SU-DHL-6 (cell line): ENCODE measurements at regions not wholly inside any gene's neighbourhood (a gene's known extent, or its start where the extent isn't known, plus 50 kb on each side); places are given as distances from the start of the nearest gene placed in this dataset.

Source experiments
- EZH2phosphoT487 ChIP-seq: fragments of 200-600 bp; sonication (generic), shearing (Covaris generic); conservative IDR thresholded peaks from 2 replicates; pipeline ENCODE4 v1.6.1; 2018; ENCODE audit warnings: mild to moderate bottlenecking, antibody characterized with exemption, low read length, moderate library complexity, mixed read lengths
- TF ChIP-seq, protein P1 (sequence below): fragments of 200-600 bp; sonication (generic); IDR thresholded peaks from one replicate; pipeline ENCODE4 v1.5.1; 2017; ENCODE audit warnings: antibody characterized with exemption, mild to moderate bottlenecking, low read length, moderate library complexity; ENCODE audit not compliant: insufficient read depth, poor library complexity, severe bottlenecking

- TF ChIP-seq, protein P1, sequence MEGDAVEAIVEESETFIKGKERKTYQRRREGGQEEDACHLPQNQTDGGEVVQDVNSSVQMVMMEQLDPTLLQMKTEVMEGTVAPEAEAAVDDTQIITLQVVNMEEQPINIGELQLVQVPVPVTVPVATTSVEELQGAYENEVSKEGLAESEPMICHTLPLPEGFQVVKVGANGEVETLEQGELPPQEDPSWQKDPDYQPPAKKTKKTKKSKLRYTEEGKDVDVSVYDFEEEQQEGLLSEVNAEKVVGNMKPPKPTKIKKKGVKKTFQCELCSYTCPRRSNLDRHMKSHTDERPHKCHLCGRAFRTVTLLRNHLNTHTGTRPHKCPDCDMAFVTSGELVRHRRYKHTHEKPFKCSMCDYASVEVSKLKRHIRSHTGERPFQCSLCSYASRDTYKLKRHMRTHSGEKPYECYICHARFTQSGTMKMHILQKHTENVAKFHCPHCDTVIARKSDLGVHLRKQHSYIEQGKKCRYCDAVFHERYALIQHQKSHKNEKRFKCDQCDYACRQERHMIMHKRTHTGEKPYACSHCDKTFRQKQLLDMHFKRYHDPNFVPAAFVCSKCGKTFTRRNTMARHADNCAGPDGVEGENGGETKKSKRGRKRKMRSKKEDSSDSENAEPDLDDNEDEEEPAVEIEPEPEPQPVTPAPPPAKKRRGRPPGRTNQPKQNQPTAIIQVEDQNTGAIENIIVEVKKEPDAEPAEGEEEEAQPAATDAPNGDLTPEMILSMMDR, result no peak
- TF ChIP-seq EZH2phosphoT487, result no peak
Measured at GRCh38 chr3:104632521-104632920, 734.2 kb upstream of the ALCAM start.
